Right renal pelvis (tissue), 4 donors: ENCODE measurements at regions not wholly inside any gene's neighbourhood (a gene's known extent, or its start where the extent isn't known, plus 50 kb on each side); places are given as distances from the start of the nearest gene placed in this dataset.

Source experiments
- DNase-seq, 4 donors: peaks; one replicate each; pipeline ENCODE4 v3.0.0-alpha.2; 2013; ENCODE audit warnings: low read depth in 4 of 4, low spot score in 3 of 4, missing footprints in 1 of 4

- no peak for DNase-seq
Observed at GRCh38 chr10:65816536-65816935, 1109.3 kb upstream of the LRRTM3 start.

- DNase-seq, result no peak
Observed at GRCh38 chr10:65818990-65819389, 1106.8 kb upstream of the LRRTM3 start.

- DNase-seq, result peak in 1 of 4 donors; percentile 7
Observed at GRCh38 chr10:65827359-65827758, 1098.5 kb upstream of the LRRTM3 start.

GRCh38 chr10:65838811-65839210 lies 1087.0 kb upstream of the LRRTM3 start:
- DNase-seq, result no peak

GRCh38 chr10:65843203-65843602 lies 1082.6 kb upstream of the LRRTM3 start:
- no peak for DNase-seq

GRCh38 chr10:65845916-65846315 lies 1079.9 kb upstream of the LRRTM3 start:
- no peak for DNase-seq

- DNase-seq, result no peak
Observed at GRCh38 chr10:65846541-65846940, 1079.3 kb upstream of the LRRTM3 start.

GRCh38 chr10:65846949-65847348 lies 1078.9 kb upstream of the LRRTM3 start:
- no peak for DNase-seq

- DNase-seq, result no peak
Observed at GRCh38 chr10:65847436-65848230, 1078.2 kb upstream of the LRRTM3 start.

- DNase-seq, result no peak
Observed at GRCh38 chr10:65858841-65859240, 1067.0 kb upstream of the LRRTM3 start.

- DNase-seq, result no peak
Observed at GRCh38 chr10:65861249-65861648, 1064.6 kb upstream of the LRRTM3 start.
